GM12878 (cell line): ENCODE measurements at regions not wholly inside any gene's neighbourhood (a gene's known extent, or its start where the extent isn't known, plus 50 kb on each side); places are given as distances from the start of the nearest gene placed in this dataset.

ENCODE experiments used
- ATAC-seq: fragments of 200-7000 bp; cut with Tn5 transposase; 3 replicates; pipeline ENCODE4 v1.9.1; 2020; ENCODE audit warnings: mild to moderate bottlenecking, moderate library complexity
- BruUV-seq: library from RNA; stranded (reverse); fragments of 400-500 nt; replicated peaks from 2 replicates; lab custom pipeline; 2021; lab: Mats Ljungman, UMichigan
- CTCF ChIA-PET: fragments of 300-600 bp; sonication (Branson Sonifier 250); formaldehyde crosslinking; extraction: SDS; loops from one replicate; lab custom pipeline; 2021; ENCODE audit warnings: inconsistent platforms; lab: Yijun Ruan, JAX
- POLR2A ChIA-PET: fragments of 350-600 bp; formaldehyde crosslinking; extraction: SDS; loops from one replicate; lab custom pipeline; 2021; ENCODE audit warnings: inconsistent platforms; lab: Charles Lee
- RAD21 ChIA-PET: fragments of 300-600 bp; sonication (Branson Sonifier 250); formaldehyde crosslinking; loops from one replicate; lab custom pipeline; 2023; ENCODE audit warnings: antibody characterized with exemption; ENCODE audit not compliant: unreplicated experiment; lab: Charles Lee
- SMC1A ChIA-PET: fragments of 300-600 bp; sonication (Branson Sonifier 250); formaldehyde crosslinking; loops from one replicate; lab custom pipeline; 2023; ENCODE audit not compliant: unreplicated experiment, uncharacterized antibody; lab: Charles Lee
- DNase-seq: peaks from one replicate; pipeline ENCODE4 v3.0.0-alpha.2; 2011; ENCODE audit warnings: low read depth, low spot score
- FAIRE-seq: peaks from 3 replicates; lab custom pipeline; 2011; peaks lifted over from hg19 to GRCh38; lab: Jason Lieb, UNC
- H2AFZ ChIP-seq: 2 replicates; pipeline ENCODE4 v1.6.0; 2011; ENCODE audit warnings: low read depth, low read length, control low read depth; ENCODE audit not compliant: control insufficient read depth
- H3K27ac ChIP-seq: 2 replicates; pipeline ENCODE4 v1.5.1; 2011; ENCODE audit warnings: control low read depth; ENCODE audit not compliant: control insufficient read depth, insufficient read depth
- H3K27me3 ChIP-seq, 2 experiments: replicated peaks in 1 of 2; 2 replicates each; pipeline versions ENCODE4 v1.6.0 to v1.6.1; 2011; ENCODE audit warnings: low read length in 1 of 2; ENCODE audit not compliant: control insufficient read depth in 2 of 2, insufficient read depth in 2 of 2
- H3K36me3 ChIP-seq, 2 experiments: 2 replicates each; pipeline ENCODE4 v1.5.1; 2011; ENCODE audit warnings: low read length in 1 of 2; ENCODE audit not compliant: control insufficient read depth in 2 of 2, insufficient read depth in 2 of 2
- H3K4me1 ChIP-seq: 2 replicates; pipeline ENCODE4 v1.6.1; 2011; ENCODE audit warnings: mild to moderate bottlenecking, low read length, moderate library complexity, mixed read lengths; ENCODE audit not compliant: control insufficient read depth, insufficient read depth
- H3K4me2 ChIP-seq: 2 replicates; pipeline ENCODE4 v1.6.0; 2011; ENCODE audit warnings: control low read depth; ENCODE audit not compliant: control insufficient read depth, insufficient read depth
- H3K4me3 ChIP-seq: fragments of 200-600 bp; sonication (generic); 2 replicates; pipeline ENCODE4 v1.5.1; 2016
- H3K79me2 ChIP-seq: 2 replicates; pipeline ENCODE4 v1.6.0; 2011; ENCODE audit warnings: low read length; ENCODE audit not compliant: control insufficient read depth, insufficient read depth
- H3K9ac ChIP-seq: 2 replicates; pipeline ENCODE4 v1.8.0; 2011; ENCODE audit warnings: low read length, control low read depth, mixed read lengths; ENCODE audit not compliant: control insufficient read depth, insufficient read depth
- H3K9me3 ChIP-seq: replicated peaks from 3 replicates; pipeline ENCODE4 v1.5.1; 2011; ENCODE audit warnings: mild to moderate bottlenecking, low read length; ENCODE audit not compliant: control insufficient read depth, insufficient read depth
- H4K20me1 ChIP-seq: 2 replicates; pipeline ENCODE4 v1.6.0; 2011; ENCODE audit not compliant: control insufficient read depth, insufficient read depth
- BMI1 ChIP-seq: fragments of 450-650 bp; IDR thresholded peaks from 2 replicates; pipeline ENCODE4 v1.6.1; 2016; ENCODE audit warnings: mild to moderate bottlenecking, moderate library complexity, borderline replicate concordance
- CHD4 ChIP-seq: fragments of 200-600 bp; sonication (generic); IDR thresholded peaks from 2 replicates; pipeline ENCODE4 v1.6.1; 2016; ENCODE audit warnings: mild to moderate bottlenecking
- FOS ChIP-seq: IDR thresholded peaks from 3 replicates; pipeline ENCODE4 v1.6.1; 2011; ENCODE audit warnings: borderline replicate concordance; ENCODE audit not compliant: insufficient read length; ENCODE audit errors: extremely low read depth
- IKZF2 ChIP-seq, 2 experiments: fragments of 450-650 bp; IDR thresholded peaks; 2 replicates each; pipeline ENCODE4 v1.6.1; 2017; ENCODE audit warnings: mild to moderate bottlenecking in 2 of 2, moderate library complexity in 2 of 2
- POLR2AphosphoS2 ChIP-seq: IDR thresholded peaks from 2 replicates; pipeline ENCODE4 v1.6.1; 2011; ENCODE audit warnings: low read depth, mild to moderate bottlenecking, low read length, improper control_type of control experiment, moderate library complexity
- SMARCA5 ChIP-seq: fragments of 450-650 bp; IDR thresholded peaks from 2 replicates; pipeline ENCODE4 v1.6.1; 2017; ENCODE audit warnings: mild to moderate bottlenecking
- SMC3 ChIP-seq: IDR thresholded peaks from 2 replicates; pipeline ENCODE4 v1.6.1; 2011; ENCODE audit warnings: low read length, improper control_type of control experiment, borderline replicate concordance
- ZNF217 ChIP-seq: fragments of 450-650 bp; IDR thresholded peaks from 2 replicates; pipeline ENCODE4 v1.6.1; 2017; ENCODE audit warnings: antibody characterized with exemption, mild to moderate bottlenecking
- ZNF24 ChIP-seq: fragments of 450-650 bp; IDR thresholded peaks from 2 replicates; pipeline ENCODE4 v1.6.1; 2017; ENCODE audit warnings: antibody characterized with exemption, mild to moderate bottlenecking
- WGBS: methylation state at CpG from one replicate; pipeline ENCODE4 v1.1.6; 2016; ENCODE audit warnings: low lambda C conversion rate; ENCODE audit not compliant: insufficient replicate concordance, insufficient coverage; ENCODE audit errors: missing lambda C conversion rate; 5-methylcytosine and 5-hydroxymethylcytosine counted together
- in situ Hi-C: fragments of 300-500 bp; cut with MboI; formaldehyde crosslinking; loops from 9 replicates; pipeline ENCODE4 v1.14.3; 2018; ENCODE audit warnings: mixed read lengths
- intact Hi-C: fragments of 100-400 bp; cut with micrococcal nuclease; formaldehyde crosslinking; loops from one replicate; pipeline ENCODE4 v1.14.2; 2022; ENCODE audit not compliant: unreplicated experiment
- TF ChIP-seq, protein P1 (sequence below): fragments of 450-650 bp; IDR thresholded peaks from 2 replicates; pipeline ENCODE4 v1.6.1; 2016; ENCODE audit warnings: mild to moderate bottlenecking
- TF ChIP-seq, protein P2 (sequence below): IDR thresholded peaks from 2 replicates; pipeline ENCODE4 v1.6.1; 2011; ENCODE audit warnings: borderline replicate concordance, low read depth, mild to moderate bottlenecking, moderate library complexity, low read length; ENCODE audit not compliant: insufficient read depth, poor library complexity, severe bottlenecking

DNA sequence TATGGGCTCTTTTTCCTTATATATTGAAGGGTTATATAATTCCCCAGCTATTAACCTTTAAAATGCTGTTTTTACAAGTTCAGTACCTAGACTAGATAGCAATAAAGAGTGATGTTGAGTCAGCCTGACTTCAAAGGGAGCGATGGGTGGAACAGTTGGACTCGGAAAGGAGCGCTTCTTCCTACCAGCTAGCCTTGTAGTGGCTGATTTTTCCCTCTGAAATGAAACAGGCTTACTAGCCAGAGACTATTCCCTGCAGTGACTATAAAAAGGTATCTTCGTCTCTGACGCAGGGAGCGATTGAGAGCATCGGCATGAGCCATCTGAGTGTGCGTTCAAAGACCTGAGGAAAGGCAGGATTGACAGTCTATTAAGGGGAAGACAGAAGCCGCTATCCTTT lies 66.0 kb upstream of the GRAMD1B start:
- 93% methylated on average over 9 of the region's 9 CpGs for WGBS
- Histone ChIP-seq H3K36me3 (0 out of 4 replicates have a peak, but pooled peaks cover 0 to 3% of the 10 kb centered on the region in 2 experiments), H3K4me1 (0 out of 2 replicates have a peak, but pooled peaks cover 4% of the 10 kb centered on the region), H4K20me1 (no peaks in the 10 kb centered on the region), H3K27me3 (no peaks in the 10 kb centered on the region), H3K4me3 (no peak overlapping the region), H3K79me2 (peaks cover 25% of the 10 kb centered on the region), H3K9ac (no peak overlapping the region), H2AFZ (no peak overlapping the region), H3K27ac (no peak overlapping the region), H3K9me3 (no peaks in the 10 kb centered on the region), H3K4me2 (peak overlapping the region; percentile 90)
- RAD21 ChIA-PET, result interaction anchor here (1.0 kb wide), 1 partner anchor 23 kb away, joined by 3 read pairs; no protein-coding TSS in a partner anchor
- TF ChIP-seq SMARCA5 (no peak), ZNF217 (no peak), BMI1 (no peak), IKZF2 (IDR thresholded peaks at IDR 0.05) (no peak), FOS (no peak), SMC3 (no peak), CHD4 (no peak), ZNF24 (no peak), POLR2AphosphoS2 (no peak)
- TF ChIP-seq, protein P1, sequence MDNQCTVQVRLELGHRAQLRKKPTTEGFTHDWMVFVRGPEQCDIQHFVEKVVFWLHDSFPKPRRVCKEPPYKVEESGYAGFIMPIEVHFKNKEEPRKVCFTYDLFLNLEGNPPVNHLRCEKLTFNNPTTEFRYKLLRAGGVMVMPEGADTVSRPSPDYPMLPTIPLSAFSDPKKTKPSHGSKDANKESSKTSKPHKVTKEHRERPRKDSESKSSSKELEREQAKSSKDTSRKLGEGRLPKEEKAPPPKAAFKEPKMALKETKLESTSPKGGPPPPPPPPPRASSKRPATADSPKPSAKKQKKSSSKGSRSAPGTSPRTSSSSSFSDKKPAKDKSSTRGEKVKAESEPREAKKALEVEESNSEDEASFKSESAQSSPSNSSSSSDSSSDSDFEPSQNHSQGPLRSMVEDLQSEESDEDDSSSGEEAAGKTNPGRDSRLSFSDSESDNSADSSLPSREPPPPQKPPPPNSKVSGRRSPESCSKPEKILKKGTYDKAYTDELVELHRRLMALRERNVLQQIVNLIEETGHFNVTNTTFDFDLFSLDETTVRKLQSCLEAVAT, result 0 out of 2 replicates have a peak, but pooled peaks have one; percentile 29
- TF ChIP-seq, protein P2, sequence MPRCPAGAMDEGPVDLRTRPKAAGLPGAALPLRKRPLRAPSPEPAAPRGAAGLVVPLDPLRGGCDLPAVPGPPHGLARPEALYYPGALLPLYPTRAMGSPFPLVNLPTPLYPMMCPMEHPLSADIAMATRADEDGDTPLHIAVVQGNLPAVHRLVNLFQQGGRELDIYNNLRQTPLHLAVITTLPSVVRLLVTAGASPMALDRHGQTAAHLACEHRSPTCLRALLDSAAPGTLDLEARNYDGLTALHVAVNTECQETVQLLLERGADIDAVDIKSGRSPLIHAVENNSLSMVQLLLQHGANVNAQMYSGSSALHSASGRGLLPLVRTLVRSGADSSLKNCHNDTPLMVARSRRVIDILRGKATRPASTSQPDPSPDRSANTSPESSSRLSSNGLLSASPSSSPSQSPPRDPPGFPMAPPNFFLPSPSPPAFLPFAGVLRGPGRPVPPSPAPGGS, result peak; percentile 75
- no peak for ATAC-seq
- no peak for FAIRE-seq
- CTCF ChIA-PET, result interaction anchor here (0.6 to 2.6 kb wide), 4 partner anchors 16 to 343 kb away, joined by 3 to 9 read pairs (median 6); no protein-coding TSS in a partner anchor
- BruUV-seq, result no TSS peak
- SMC1A ChIA-PET, result interaction anchor here (0.8 to 8.8 kb wide), 6 partner anchors 9 to 60 kb away, joined by 3 to 60 read pairs (median 6); no protein-coding TSS in a partner anchor
- in situ Hi-C loops, result no loop called here
- intact Hi-C loops, result loop anchor here (5.0 kb wide), 1 partner anchor 113 kb away; no protein-coding TSS in a partner anchor
- no peak for DNase-seq
- POLR2A ChIA-PET, result no interaction called here
